GM12878 (cell line): ENCODE measurements at regions not wholly inside any gene's neighbourhood (a gene's known extent, or its start where the extent isn't known, plus 50 kb on each side); places are given as distances from the start of the nearest gene placed in this dataset.

Experiments used
- BRCA1 ChIP-seq: IDR thresholded peaks from 2 replicates; pipeline ENCODE4 v1.6.1; 2011; ENCODE audit warnings: low read depth, low read length, improper control_type of control experiment
- DPF2 ChIP-seq: fragments of 450-650 bp; IDR thresholded peaks from 2 replicates; pipeline ENCODE4 v1.6.1; 2017; ENCODE audit warnings: mild to moderate bottlenecking
- EGR1 ChIP-seq, 2 experiments: IDR thresholded peaks; 1 replicate in 1 of 2; 2 replicates in 1 of 2; pipeline ENCODE4 v1.6.1; 2011 to 2012; ENCODE audit warnings: low read depth in 2 of 2, low read length in 2 of 2, borderline replicate concordance in 1 of 2, mild to moderate bottlenecking in 1 of 2, moderate library complexity in 1 of 2
- KDM1A ChIP-seq: fragments of 200-600 bp; sonication (generic); IDR thresholded peaks from 2 replicates; pipeline ENCODE4 v1.6.1; 2016; ENCODE audit warnings: borderline replicate concordance
- RFX5 ChIP-seq: IDR thresholded peaks from 2 replicates; pipeline ENCODE4 v1.6.1; 2011; ENCODE audit warnings: low read depth, low read length, improper control_type of control experiment
- SMAD1 ChIP-seq: fragments of 450-650 bp; IDR thresholded peaks from 2 replicates; pipeline ENCODE4 v1.6.1; 2018; ENCODE audit warnings: mild to moderate bottlenecking, low read depth; ENCODE audit not compliant: partially characterized antibody
- TF ChIP-seq, protein P1 (sequence below), 3 experiments: IDR thresholded peaks in 2 of 3; conservative IDR thresholded peaks in 1 of 3; 2 replicates each; pipeline ENCODE4 v1.5.1; 2011; ENCODE audit warnings: low read depth in 3 of 3, low read length in 3 of 3, mild to moderate bottlenecking in 3 of 3, control low read depth in 2 of 3, moderate library complexity in 2 of 3, inconsistent platforms in 1 of 3, mixed read lengths in 1 of 3; ENCODE audit not compliant: control insufficient read depth in 2 of 3, insufficient read depth in 1 of 3; ENCODE audit errors: extremely low read depth in 1 of 3

DNA sequence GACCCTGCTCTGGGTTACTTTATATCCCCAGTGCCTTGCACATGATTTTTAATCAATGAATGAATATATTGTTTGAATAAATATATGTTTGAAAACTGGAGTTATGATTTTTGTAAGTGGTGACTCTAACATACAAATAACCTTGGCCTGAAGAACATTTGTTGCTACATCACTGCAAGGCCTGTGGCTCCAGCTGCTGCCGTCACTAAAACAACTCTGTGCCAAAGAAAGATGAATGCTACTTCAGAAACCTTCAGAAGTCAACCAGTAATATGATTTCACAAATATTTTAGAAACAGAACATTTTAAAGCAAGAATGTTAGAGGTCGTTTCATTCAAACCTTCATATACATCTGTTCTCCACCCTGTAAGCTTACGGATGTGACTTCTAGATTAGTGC lies 60.6 kb upstream of the SEC16B start:
- TF ChIP-seq KDM1A (no peak), DPF2 (no peak), EGR1 (IDR thresholded peaks at IDR 0.05; ENCODE audit: borderline replicate concordance in 1 of 2, low read depth in 2 of 2, low read length in 2 of 2) (no peak), BRCA1 (no peak), SMAD1 (no peak), RFX5 (no peak)
- TF ChIP-seq, protein P1, sequence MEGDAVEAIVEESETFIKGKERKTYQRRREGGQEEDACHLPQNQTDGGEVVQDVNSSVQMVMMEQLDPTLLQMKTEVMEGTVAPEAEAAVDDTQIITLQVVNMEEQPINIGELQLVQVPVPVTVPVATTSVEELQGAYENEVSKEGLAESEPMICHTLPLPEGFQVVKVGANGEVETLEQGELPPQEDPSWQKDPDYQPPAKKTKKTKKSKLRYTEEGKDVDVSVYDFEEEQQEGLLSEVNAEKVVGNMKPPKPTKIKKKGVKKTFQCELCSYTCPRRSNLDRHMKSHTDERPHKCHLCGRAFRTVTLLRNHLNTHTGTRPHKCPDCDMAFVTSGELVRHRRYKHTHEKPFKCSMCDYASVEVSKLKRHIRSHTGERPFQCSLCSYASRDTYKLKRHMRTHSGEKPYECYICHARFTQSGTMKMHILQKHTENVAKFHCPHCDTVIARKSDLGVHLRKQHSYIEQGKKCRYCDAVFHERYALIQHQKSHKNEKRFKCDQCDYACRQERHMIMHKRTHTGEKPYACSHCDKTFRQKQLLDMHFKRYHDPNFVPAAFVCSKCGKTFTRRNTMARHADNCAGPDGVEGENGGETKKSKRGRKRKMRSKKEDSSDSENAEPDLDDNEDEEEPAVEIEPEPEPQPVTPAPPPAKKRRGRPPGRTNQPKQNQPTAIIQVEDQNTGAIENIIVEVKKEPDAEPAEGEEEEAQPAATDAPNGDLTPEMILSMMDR (IDR thresholded peaks at IDR 0.05 in 2 of 3, conservative IDR thresholded peaks at IDR 0.05 in 1 of 3; ENCODE audit: control insufficient read depth in 2 of 3, extremely low read depth in 1 of 3, insufficient read depth in 1 of 3, low read depth in 3 of 3, low read length in 3 of 3), result no peak
